Neural cell (in vitro differentiated cells): ENCODE measurements at regions not wholly inside any gene's neighbourhood (a gene's known extent, or its start where the extent isn't known, plus 50 kb on each side); places are given as distances from the start of the nearest gene placed in this dataset.

Source experiments
- H2AFZ ChIP-seq: fragments of 200-600, 300-800 bp; sonication (generic), shearing (Covaris generic); 2 replicates; pipeline ENCODE4 v1.6.0; 2014; ENCODE audit warnings: low read depth, mild to moderate bottlenecking, antibody characterized with exemption, low read length, moderate library complexity
- H3F3A ChIP-seq: fragments of 200-600 bp; shearing (Covaris generic); 2 replicates; pipeline ENCODE4 v1.6.1; 2016; ENCODE audit warnings: mild to moderate bottlenecking, moderate library complexity, mixed read lengths, antibody characterized with exemption, low read length; ENCODE audit not compliant: insufficient read depth, poor library complexity, severe bottlenecking
- H3K27ac ChIP-seq: fragments of 200-600, 300-800 bp; sonication (generic), shearing (Covaris generic); 2 replicates; pipeline ENCODE4 v1.5.1; 2014; ENCODE audit warnings: mild to moderate bottlenecking, low read length, moderate library complexity
- H3K27me3 ChIP-seq: fragments of 300-800, 200-600 bp; sonication (generic), shearing (Covaris generic); 2 replicates; pipeline ENCODE4 v1.6.0; 2014; ENCODE audit warnings: mild to moderate bottlenecking, low read depth, low read length, moderate library complexity; ENCODE audit not compliant: insufficient read depth
- H3K36me3 ChIP-seq: fragments of 300-800, 200-600 bp; sonication (generic), shearing (Covaris generic); 2 replicates; pipeline ENCODE4 v1.5.1; 2014; ENCODE audit warnings: mild to moderate bottlenecking, antibody characterized with exemption, low read length, moderate library complexity; ENCODE audit not compliant: insufficient read depth
- H3K4me2 ChIP-seq: fragments of 300-800, 200-600 bp; sonication (generic), shearing (Covaris generic); 2 replicates; pipeline ENCODE4 v1.6.0; 2014; ENCODE audit warnings: mild to moderate bottlenecking, low read length
- H3K4me3 ChIP-seq: fragments of 300-800, 200-600 bp; sonication (generic), shearing (Covaris generic); 2 replicates; pipeline ENCODE4 v1.5.1; 2014; ENCODE audit warnings: mild to moderate bottlenecking, low read length, moderate library complexity
- H3K79me2 ChIP-seq: fragments of 200-600 bp; shearing (Covaris generic); replicated peaks from 2 replicates; pipeline ENCODE4 v1.6.0; 2014; ENCODE audit warnings: mild to moderate bottlenecking, low read length, moderate library complexity; ENCODE audit not compliant: insufficient read depth
- H3K9ac ChIP-seq: fragments of 300-800, 200-600 bp; sonication (generic), shearing (Covaris generic); 2 replicates; pipeline ENCODE4 v1.6.1; 2016; ENCODE audit warnings: mild to moderate bottlenecking, low read length, mixed read lengths
- H3K9me2 ChIP-seq: fragments of 200-600 bp; shearing (Covaris generic); 2 replicates; pipeline ENCODE4 v1.6.1; 2016; ENCODE audit warnings: mild to moderate bottlenecking, low read length, mixed read lengths; ENCODE audit not compliant: insufficient read depth
- H3K9me3 ChIP-seq: fragments of 200-600, 300-800 bp; sonication (generic), shearing (Covaris generic); 2 replicates; pipeline ENCODE4 v1.6.1; 2016; ENCODE audit warnings: mild to moderate bottlenecking, mixed run types, low read length, moderate library complexity, mixed read lengths
- H4K20me1 ChIP-seq: fragments of 200-600 bp; shearing (Covaris generic); 2 replicates; pipeline ENCODE4 v1.6.1; 2016; ENCODE audit warnings: mild to moderate bottlenecking, mixed run types; ENCODE audit not compliant: insufficient read depth
- CTCF ChIP-seq: fragments of 450-650 bp; IDR thresholded peaks from 2 replicates; pipeline ENCODE4 v1.5.1; 2014; ENCODE audit warnings: antibody characterized with exemption, mild to moderate bottlenecking, moderate library complexity; ENCODE audit not compliant: poor library complexity, severe bottlenecking
- EP300 ChIP-seq: fragments of 450-650 bp; conservative IDR thresholded peaks from 2 replicates; pipeline ENCODE4 v1.6.1; 2014; ENCODE audit warnings: antibody characterized with exemption, mild to moderate bottlenecking, moderate library complexity; ENCODE audit not compliant: poor library complexity, severe bottlenecking
- EZH2 ChIP-seq: fragments of 200-600, 300-800 bp; shearing (Covaris generic), sonication (generic); IDR thresholded peaks from 2 replicates; pipeline ENCODE4 v1.6.1; 2014; ENCODE audit warnings: antibody characterized with exemption, low read length, borderline replicate concordance, mild to moderate bottlenecking; ENCODE audit not compliant: insufficient read depth, poor library complexity, severe bottlenecking
- MXI1 ChIP-seq: fragments of 450-650 bp; conservative IDR thresholded peaks from 2 replicates; pipeline ENCODE4 v1.6.1; 2014; ENCODE audit warnings: antibody characterized with exemption, mild to moderate bottlenecking; ENCODE audit not compliant: poor library complexity, severe bottlenecking
- POLR2AphosphoS5 ChIP-seq: IDR thresholded peaks from 2 replicates; pipeline ENCODE4 v1.6.1; 2012
- RAD21 ChIP-seq: fragments of 450-650 bp; conservative IDR thresholded peaks from 2 replicates; pipeline ENCODE4 v1.6.1; 2014; ENCODE audit warnings: antibody characterized with exemption, mild to moderate bottlenecking, moderate library complexity
- REST ChIP-seq: IDR thresholded peaks from 2 replicates; pipeline ENCODE4 v1.6.1; 2012; ENCODE audit warnings: borderline replicate concordance
- SMC3 ChIP-seq: fragments of 450-650 bp; conservative IDR thresholded peaks from 2 replicates; pipeline ENCODE4 v1.6.1; 2014; ENCODE audit warnings: antibody characterized with exemption, mild to moderate bottlenecking, moderate library complexity; ENCODE audit not compliant: poor library complexity
- TAF1 ChIP-seq: IDR thresholded peaks from 2 replicates; pipeline ENCODE4 v1.6.1; 2012; ENCODE audit warnings: low read depth

GRCh38 chr9:21682981-21683380 is 119.5 kb upstream of the MTAP start:
- Histone ChIP-seq H3K4me2 (no peak overlapping the region), H4K20me1 (no peaks in the 10 kb centered on the region), H2AFZ (no peak overlapping the region), H3K4me3 (no peak overlapping the region), H3F3A (no peaks in the 10 kb centered on the region), H3K9me2 (no peaks in the 10 kb centered on the region), H3K79me2 (no peaks in the 10 kb centered on the region), H3K9me3 (no peaks in the 10 kb centered on the region), H3K36me3 (no peaks in the 10 kb centered on the region), H3K9ac (no peak overlapping the region), H3K27ac (no peak overlapping the region), H3K27me3 (no peaks in the 10 kb centered on the region)
- TF ChIP-seq EP300: no peak

GRCh38 chr9:21683484-21684175 is 118.8 kb upstream of the MTAP start:
- Histone ChIP-seq H3K27ac (no peak overlapping the region), H3K9ac (no peak overlapping the region), H3K36me3 (no peaks in the 10 kb centered on the region), H3K9me3 (no peaks in the 10 kb centered on the region), H3K4me2 (no peak overlapping the region), H2AFZ (no peak overlapping the region), H3K27me3 (no peaks in the 10 kb centered on the region), H3K4me3 (no peak overlapping the region), H3K79me2 (no peaks in the 10 kb centered on the region), H3K9me2 (no peaks in the 10 kb centered on the region), H4K20me1 (no peaks in the 10 kb centered on the region), H3F3A (no peaks in the 10 kb centered on the region)
- TF ChIP-seq EZH2: no peak

GRCh38 chr9:21684231-21684630 is 118.2 kb upstream of the MTAP start:
- H3K4me2 ChIP-seq: no peak overlapping the region
- H3K4me3 ChIP-seq: no peak overlapping the region
- no peak for TF ChIP-seq EP300
- TF ChIP-seq REST: no peak
- no peak for TF ChIP-seq CTCF
- TF ChIP-seq RAD21: no peak
- no peak for TF ChIP-seq POLR2AphosphoS5
- no peak for TF ChIP-seq SMC3
- no peak for TF ChIP-seq MXI1
- TF ChIP-seq EZH2: no peak
- no peak for TF ChIP-seq TAF1
- H3F3A ChIP-seq: no peaks in the 10 kb centered on the region
- no peak overlapping the region for H2AFZ ChIP-seq
- no peaks in the 10 kb centered on the region for H3K79me2 ChIP-seq
- H3K9ac ChIP-seq: no peak overlapping the region
- no peaks in the 10 kb centered on the region for H3K9me2 ChIP-seq
- H3K36me3 ChIP-seq: no peaks in the 10 kb centered on the region
- no peak overlapping the region for H3K27ac ChIP-seq
- H4K20me1 ChIP-seq: no peaks in the 10 kb centered on the region
- H3K27me3 ChIP-seq: no peaks in the 10 kb centered on the region
- no peaks in the 10 kb centered on the region for H3K9me3 ChIP-seq
